Mesodermal cell (in vitro differentiated cells): ENCODE measurements at regions not wholly inside any gene's neighbourhood (a gene's known extent, or its start where the extent isn't known, plus 50 kb on each side); places are given as distances from the start of the nearest gene placed in this dataset.

ENCODE experiments used
- H3K27ac ChIP-seq: 2 replicates; pipeline ENCODE4 v1.7.0; 2013; ENCODE audit warnings: mild to moderate bottlenecking, low read depth, low read length, moderate library complexity; ENCODE audit not compliant: severe bottlenecking
- H3K36me3 ChIP-seq: 2 replicates; pipeline ENCODE4 v1.7.1; 2013; ENCODE audit warnings: mild to moderate bottlenecking, low read length, moderate library complexity; ENCODE audit not compliant: control insufficient read depth, insufficient read depth
- H3K4me1 ChIP-seq: one replicate; pipeline ENCODE4 v1.7.1; 2013; ENCODE audit warnings: mild to moderate bottlenecking, low read length; ENCODE audit not compliant: insufficient read depth, control insufficient read depth, poor library complexity, severe bottlenecking
- H3K4me3 ChIP-seq: 2 replicates; pipeline ENCODE4 v1.7.0; 2013; ENCODE audit warnings: low read length, control low read depth, mild to moderate bottlenecking; ENCODE audit not compliant: insufficient read depth, poor library complexity, severe bottlenecking; ENCODE audit errors: extremely low read depth
- H3K9me3 ChIP-seq: 2 replicates; pipeline ENCODE4 v1.7.1; 2013; ENCODE audit warnings: mild to moderate bottlenecking, low read length, moderate library complexity; ENCODE audit not compliant: control insufficient read depth
- WGBS, 2 experiments: methylation state at CpG; one replicate each; pipeline ENCODE4 v1.1.5; 2013; ENCODE audit warnings: missing lambda C conversion rate in 2 of 2; ENCODE audit not compliant: insufficient coverage in 2 of 2; 5-methylcytosine and 5-hydroxymethylcytosine counted together

DNA sequence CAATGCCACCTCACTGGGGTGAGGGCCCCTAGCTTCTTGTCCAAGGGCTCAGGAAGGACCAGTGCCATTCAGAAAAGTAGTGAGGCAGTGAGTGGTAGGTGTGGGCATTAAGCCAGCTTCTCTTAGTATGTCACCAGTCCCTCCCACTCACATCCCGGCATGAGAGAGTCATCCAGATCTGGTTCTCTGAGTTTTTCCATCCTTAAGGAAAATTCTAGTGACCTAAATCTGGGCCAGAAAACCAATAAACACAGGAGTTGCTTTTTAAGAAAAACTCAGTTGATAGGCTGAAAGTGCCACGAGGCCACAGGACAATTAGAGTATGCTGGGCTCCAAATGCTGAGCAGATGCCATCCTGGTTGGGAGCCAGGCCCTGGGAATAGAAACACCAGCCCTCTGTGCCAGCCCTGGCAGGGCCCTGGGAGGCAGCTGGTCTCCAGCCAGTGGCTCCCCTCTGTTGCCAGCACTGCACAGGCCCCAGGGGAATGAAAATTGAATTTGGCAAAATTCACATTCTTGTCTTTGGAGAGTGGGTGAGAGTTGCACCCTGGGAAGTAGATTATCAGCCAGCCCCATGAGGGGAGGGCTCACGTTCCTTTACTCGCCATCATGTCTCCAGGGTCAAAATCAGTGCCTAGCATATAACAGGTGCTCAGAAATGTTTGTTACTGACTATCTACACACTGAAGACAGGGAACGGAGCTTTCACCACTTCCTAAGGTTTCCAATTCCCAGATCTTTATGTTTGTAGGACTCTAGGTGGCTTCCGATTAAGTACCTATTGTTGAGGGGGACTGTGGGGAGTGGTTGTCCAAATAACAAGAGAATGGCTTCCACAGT, 52.8 kb downstream of the FAM43A start:
- H3K27ac ChIP-seq: no peak overlapping the region
- H3K36me3 ChIP-seq: no peaks in the 10 kb centered on the region
- WGBS, 2 experiments: 88 to 95% methylated on average over 5 of the region's 6 CpGs
- H3K9me3 ChIP-seq: no peaks in the 10 kb centered on the region
- H3K4me1 ChIP-seq: peaks cover 41% of the 10 kb centered on the region
- no peak overlapping the region for H3K4me3 ChIP-seq

GRCh38 chr3:194739498-194740284, 54.0 kb downstream of the FAM43A start:
- H3K4me1 ChIP-seq: peaks cover 41% of the 10 kb centered on the region
- 84 to 86% methylated on average over 9 of the region's 11 CpGs for WGBS, 2 experiments
- no peak overlapping the region for H3K4me3 ChIP-seq
- no peak overlapping the region for H3K27ac ChIP-seq
- H3K36me3 ChIP-seq: no peaks in the 10 kb centered on the region
- H3K9me3 ChIP-seq: no peaks in the 10 kb centered on the region

- H3K9me3 ChIP-seq: no peaks in the 10 kb centered on the region
- no peaks in the 10 kb centered on the region for H3K36me3 ChIP-seq
- peaks cover 45% of the 10 kb centered on the region for H3K4me1 ChIP-seq
- WGBS, 2 experiments: 36 to 41% methylated on average over 11 to 14 of the region's 16 CpGs
- H3K27ac ChIP-seq: peak overlapping the region; percentile 71
- H3K4me3 ChIP-seq: no peak overlapping the region
Measured at GRCh38 chr3:194740859-194741491, 55.3 kb downstream of the FAM43A start.

GRCh38 chr3:194741916-194742315, 56.2 kb downstream of the FAM43A start:
- WGBS, 2 experiments: 78 to 79% methylated on average over 5 to 6 of the region's 7 CpGs
- H3K9me3 ChIP-seq: no peaks in the 10 kb centered on the region
- H3K36me3 ChIP-seq: no peaks in the 10 kb centered on the region
- no peak overlapping the region for H3K4me3 ChIP-seq
- peaks cover 44% of the 10 kb centered on the region for H3K4me1 ChIP-seq
- no peak overlapping the region for H3K27ac ChIP-seq

- Histone ChIP-seq H3K27ac (no peak overlapping the region), H3K4me1 (peaks cover 39% of the 10 kb centered on the region), H3K4me3 (no peak overlapping the region), H3K36me3 (no peaks in the 10 kb centered on the region), H3K9me3 (no peaks in the 10 kb centered on the region)
- WGBS, 2 experiments: no CpG with 5 or more reads among the region's 4 CpGs
Measured at GRCh38 chr3:194744826-194745225, 59.1 kb downstream of the FAM43A start.

GRCh38 chr3:194745422-194746184, 59.9 kb downstream of the FAM43A start:
- peaks cover 34% of the 10 kb centered on the region for H3K4me1 ChIP-seq
- H3K9me3 ChIP-seq: no peaks in the 10 kb centered on the region
- no peak overlapping the region for H3K27ac ChIP-seq
- H3K4me3 ChIP-seq: no peak overlapping the region
- no peaks in the 10 kb centered on the region for H3K36me3 ChIP-seq
- 91 to 92% methylated on average over 6 to 7 of the region's 9 CpGs for WGBS, 2 experiments

DNA sequence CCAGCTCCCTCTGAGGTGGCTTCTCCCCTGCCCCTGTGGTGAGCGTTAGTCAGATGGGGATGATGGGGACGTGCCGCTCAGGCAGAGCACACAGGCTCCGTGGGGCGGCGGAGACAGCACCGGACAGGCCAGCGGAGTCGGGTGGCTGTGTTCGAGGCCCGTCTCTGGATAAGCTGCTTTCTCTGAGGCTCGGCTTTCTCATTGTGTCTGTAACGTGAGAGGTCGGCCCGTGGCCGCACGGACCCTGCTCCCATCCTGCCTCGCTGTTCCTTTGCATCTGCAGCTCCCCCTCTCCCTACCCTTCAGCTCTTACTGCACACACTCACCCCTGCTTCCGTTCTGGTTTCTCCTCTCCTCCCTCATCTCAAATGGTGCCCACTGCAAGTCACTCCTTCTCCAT, 62.5 kb downstream of the FAM43A start:
- no peak overlapping the region for H3K4me3 ChIP-seq
- H3K4me1 ChIP-seq: peaks cover 19% of the 10 kb centered on the region
- no peak overlapping the region for H3K27ac ChIP-seq
- no peaks in the 10 kb centered on the region for H3K9me3 ChIP-seq
- 56 to 58% methylated on average over 12 to 13 of the region's 19 CpGs for WGBS, 2 experiments
- H3K36me3 ChIP-seq: no peaks in the 10 kb centered on the region

GRCh38 chr3:194749631-194750490, 64.2 kb downstream of the FAM43A start:
- no peaks in the 10 kb centered on the region for H3K36me3 ChIP-seq
- no peak overlapping the region for H3K4me3 ChIP-seq
- peak overlapping the region; percentile 43 for H3K27ac ChIP-seq
- 83 to 84% methylated on average over 13 to 17 of the region's 17 CpGs for WGBS, 2 experiments
- peaks cover 19% of the 10 kb centered on the region for H3K4me1 ChIP-seq
- no peaks in the 10 kb centered on the region for H3K9me3 ChIP-seq

- Histone ChIP-seq H3K27ac (peak overlapping the region; percentile 43), H3K9me3 (no peaks in the 10 kb centered on the region), H3K36me3 (no peaks in the 10 kb centered on the region), H3K4me1 (peaks cover 16% of the 10 kb centered on the region), H3K4me3 (no peak overlapping the region)
- WGBS, 2 experiments: 40% methylated on average over 5 of the region's 5 CpGs
Measured at GRCh38 chr3:194750491-194750828, 64.8 kb downstream of the FAM43A start.
